HepG2 (cell line): ENCODE measurements at regions not wholly inside any gene's neighbourhood (a gene's known extent, or its start where the extent isn't known, plus 50 kb on each side); places are given as distances from the start of the nearest gene placed in this dataset.

Experiments used
- ATAC-seq: fragments of 200-7000 bp; cut with Tn5 transposase; 3 replicates; pipeline ENCODE4 v1.9.1; 2020; ENCODE audit warnings: mild to moderate bottlenecking, moderate library complexity
- BruUV-seq: library from RNA; stranded (reverse); fragments of 400-500 nt; replicated peaks from 2 replicates; lab custom pipeline; 2021; lab: Mats Ljungman, UMichigan
- CTCF ChIA-PET: fragments of 300-600 bp; formaldehyde crosslinking; extraction: SDS; loops from one replicate; lab custom pipeline; 2021; ENCODE audit warnings: low total read pairs, inconsistent platforms, low intra/inter-chr PET ratio; lab: Yijun Ruan, JAX
- POLR2A ChIA-PET: fragments of 350-600 bp; sonication (Branson Sonifier 250); formaldehyde crosslinking; loops from one replicate; lab custom pipeline; 2020; ENCODE audit warnings: antibody characterized with exemption, inconsistent platforms; lab: Yijun Ruan, JAX
- DNase-seq: peaks from one replicate; pipeline ENCODE4 v3.0.0-alpha.2; 2015; ENCODE audit warnings: low spot score
- FAIRE-seq: peaks from 3 replicates; lab custom pipeline; 2011; peaks lifted over from hg19 to GRCh38; lab: Jason Lieb, UNC
- H2AFZ ChIP-seq: one replicate; pipeline ENCODE4 v1.6.1; 2011; ENCODE audit warnings: low read length, inconsistent platforms
- H3K27ac ChIP-seq: fragments of 300-600 bp; 3 replicates; pipeline ENCODE4 v1.8.0; 2011; ENCODE audit warnings: mixed run types, mild to moderate bottlenecking, mixed read lengths, low read length, inconsistent platforms; ENCODE audit not compliant: insufficient read depth; ENCODE audit errors: extremely low read length
- H3K27me3 ChIP-seq, 2 experiments: fragments of 200-600 bp in 1 of 2; 2 replicates in 1 of 2; 3 replicates in 1 of 2; pipeline versions ENCODE4 v1.6.0 to v1.8.0; 2011; ENCODE audit warnings: low read length in 2 of 2, mild to moderate bottlenecking in 2 of 2, moderate library complexity in 2 of 2, inconsistent platforms in 1 of 2; ENCODE audit not compliant: insufficient read depth in 2 of 2, control insufficient read depth in 1 of 2
- H3K36me3 ChIP-seq, 2 experiments: fragments of 200-600 bp in 1 of 2; replicated peaks in 1 of 2; 2 replicates in 1 of 2; 3 replicates in 1 of 2; pipeline versions ENCODE4 v1.5.1 to v1.8.0; 2011; ENCODE audit warnings: low read length in 2 of 2, inconsistent platforms in 1 of 2; ENCODE audit not compliant: insufficient read depth in 2 of 2, control insufficient read depth in 1 of 2
- H3K4me1 ChIP-seq: 2 replicates; pipeline ENCODE4 v1.5.1; 2012; ENCODE audit warnings: low read length, inconsistent platforms; ENCODE audit not compliant: insufficient read depth
- H3K4me2 ChIP-seq: 2 replicates; pipeline ENCODE4 v1.6.0; 2011; ENCODE audit warnings: low read depth, low read length, inconsistent platforms
- H3K4me3 ChIP-seq, 3 experiments: fragments of 200-600 bp in 1 of 3; sonication (generic), shearing (Covaris generic) in 1 of 3; replicated peaks in 1 of 3; 2 replicates each; pipeline ENCODE4 v1.5.1; 2011 to 2016; ENCODE audit warnings: low read length in 3 of 3, inconsistent platforms in 2 of 3, low read depth in 2 of 3, mild to moderate bottlenecking in 2 of 3, control low read depth in 1 of 3, mixed read lengths in 1 of 3; ENCODE audit not compliant: insufficient read depth in 1 of 3
- H3K79me2 ChIP-seq: one replicate; pipeline ENCODE4 v1.6.1; 2011; ENCODE audit warnings: low read length, inconsistent platforms; ENCODE audit not compliant: insufficient read depth
- H3K9ac ChIP-seq: 2 replicates; pipeline ENCODE4 v1.6.0; 2011; ENCODE audit warnings: mild to moderate bottlenecking, low read depth, low read length, inconsistent platforms; ENCODE audit not compliant: insufficient read depth
- H3K9me3 ChIP-seq: 2 replicates; pipeline ENCODE4 v1.5.1; 2012; ENCODE audit warnings: mild to moderate bottlenecking, low read length
- H4K20me1 ChIP-seq: 2 replicates; pipeline ENCODE4 v1.6.0; 2011; ENCODE audit warnings: inconsistent platforms, mild to moderate bottlenecking, low read length, moderate library complexity; ENCODE audit not compliant: insufficient read depth
- ATM ChIP-seq: fragments of 450-650 bp; IDR thresholded peaks from 2 replicates; pipeline ENCODE4 v1.7.1; 2017; ENCODE audit warnings: mild to moderate bottlenecking, borderline replicate concordance
- SIN3A ChIP-seq: IDR thresholded peaks from 2 replicates; pipeline ENCODE4 v1.6.1; 2011; ENCODE audit warnings: low read depth, mild to moderate bottlenecking, control low read depth, low read length, borderline replicate concordance
- ZNF253 ChIP-seq: sonication (generic); formaldehyde crosslinking; IDR thresholded peaks from 2 replicates; pipeline ENCODE4 v1.8.0; 2022; ENCODE audit warnings: mild to moderate bottlenecking, missing genetic modification reagents, borderline replicate concordance
- ZNF281 ChIP-seq: sonication (generic); formaldehyde crosslinking; IDR thresholded peaks from 2 replicates; pipeline ENCODE4 v1.4.0; 2020; ENCODE audit warnings: missing genetic modification reagents, borderline replicate concordance
- ZNF713 ChIP-seq: sonication (generic); formaldehyde crosslinking; IDR thresholded peaks from 2 replicates; pipeline ENCODE4 v1.4.0; 2020; ENCODE audit warnings: mild to moderate bottlenecking, missing genetic modification reagents
- ZNF891 ChIP-seq: sonication (generic); formaldehyde crosslinking; IDR thresholded peaks from 2 replicates; pipeline ENCODE4 v1.5.0; 2020; ENCODE audit warnings: mild to moderate bottlenecking, missing genetic modification reagents
- WGBS: methylation state at CpG from one replicate; pipeline ENCODE4 v1.1.6; 2017; ENCODE audit warnings: low lambda C conversion rate; 5-methylcytosine and 5-hydroxymethylcytosine counted together
- in situ Hi-C: cut with HindIII; loops from 2 replicates; pipeline ENCODE4 v1.10.0; 2017; ENCODE audit warnings: low pct_unique_long_range_greater_than_20kb; ENCODE audit not compliant: extremely low pct_ligation_motif_present
- intact Hi-C: fragments of 100-400 bp; cut with micrococcal nuclease; formaldehyde crosslinking; loops from one replicate; pipeline ENCODE4 v1.10.0; 2022; ENCODE audit not compliant: unreplicated experiment

- intact Hi-C loops: no loop called here
- Histone ChIP-seq H3K27me3 (no peaks in the 10 kb centered on the region), H3K9ac (no peak overlapping the region), H3K36me3 (no peaks in the 10 kb centered on the region), H4K20me1 (no peaks in the 10 kb centered on the region), H2AFZ (no peak overlapping the region), H3K27ac (no peak overlapping the region), H3K4me1 (no peaks in the 10 kb centered on the region), H3K79me2 (no peaks in the 10 kb centered on the region), H3K4me2 (no peak overlapping the region), H3K4me3 (no peak overlapping the region), H3K9me3 (no peaks in the 10 kb centered on the region)
- ATAC-seq: no peak
- BruUV-seq: no TSS peak
- CTCF ChIA-PET: no interaction called here
- TF ChIP-seq SIN3A (no peak), ZNF281 (CRISPR knock-in tag) (no peak), ZNF713 (CRISPR knock-in tag) (no peak), ATM (no peak), ZNF891 (CRISPR knock-in tag) (no peak), ZNF253 (no peak)
- in situ Hi-C loops: no loop called here
- POLR2A ChIA-PET: no interaction called here
- no peak for DNase-seq
- no peak for FAIRE-seq
- 8% methylated on average over 5 of the region's 5 CpGs for WGBS
Measured at GRCh38 chr11:25483915-25484635, 847.9 kb upstream of the ANO3 start.
